ENCODE measurements at regions not wholly inside any gene's neighbourhood (a gene's known extent, or its start where the extent isn't known, plus 50 kb on each side); places are given as distances from the start of the nearest gene placed in this dataset.

DNA sequence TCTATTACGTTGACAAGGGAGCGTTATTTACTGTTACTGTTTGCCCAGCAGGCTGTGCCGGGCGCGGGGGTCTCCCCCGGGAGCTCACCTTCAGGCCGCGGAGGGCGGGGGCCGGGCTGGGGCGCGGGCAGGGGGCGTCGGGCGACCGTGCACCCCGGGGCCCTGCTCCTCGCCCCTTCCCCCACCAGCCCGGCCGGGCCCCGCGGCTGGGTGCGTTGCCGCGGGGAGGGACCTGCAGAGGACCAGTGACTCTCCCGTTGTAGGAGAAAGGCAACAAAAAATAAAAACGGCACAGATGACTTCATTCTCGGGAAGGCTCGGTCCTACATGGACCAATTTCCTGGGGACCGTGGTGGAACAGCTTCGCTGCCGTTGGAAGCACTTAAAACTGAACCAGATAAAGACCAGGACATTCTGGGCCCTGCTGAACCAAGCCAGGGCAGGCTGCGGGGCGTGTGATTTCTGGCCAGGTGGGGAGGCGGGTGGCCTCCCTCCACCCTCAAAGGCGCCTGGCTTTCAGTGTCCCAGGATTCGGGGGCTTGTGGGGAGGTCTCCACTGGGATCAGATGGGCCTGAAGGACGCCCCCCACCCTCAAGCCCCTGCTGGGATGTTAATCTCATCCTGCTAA, 57.4 kb downstream of the IGLL1 start:
- no peaks in the 10 kb centered on the region for H3K9me3 ChIP-seq (ENCODE audit: low read length)
- H3K4me1 ChIP-seq (ENCODE audit: insufficient read depth, low read length), result peaks cover 21% of the 10 kb centered on the region
- no peaks in the 10 kb centered on the region for H3K27me3 ChIP-seq (ENCODE audit: insufficient read depth, low read length)
- no peak overlapping the region for H3K4me3 ChIP-seq (ENCODE audit: low read length)
- H2AFZ ChIP-seq (ENCODE audit: low read depth, low read length), result peak overlapping the region; percentile 71
- no peaks in the 10 kb centered on the region for H3K36me3 ChIP-seq (ENCODE audit: insufficient read depth, low read length)

- H3K36me3 ChIP-seq (ENCODE audit: insufficient read depth, low read length), result no peaks in the 10 kb centered on the region
- H3K9me3 ChIP-seq (ENCODE audit: low read length), result no peaks in the 10 kb centered on the region
- no peaks in the 10 kb centered on the region for H3K27me3 ChIP-seq (ENCODE audit: insufficient read depth, low read length)
- H3K4me3 ChIP-seq (ENCODE audit: low read length), result peak overlapping the region; percentile 38
- H3K4me1 ChIP-seq (ENCODE audit: insufficient read depth, low read length), result peaks cover 21% of the 10 kb centered on the region
- H2AFZ ChIP-seq (ENCODE audit: low read depth, low read length), result peak overlapping the region; percentile 71
Observed at GRCh38 chr22:23521441-23522113, 58.5 kb downstream of the IGLL1 start.

DNA sequence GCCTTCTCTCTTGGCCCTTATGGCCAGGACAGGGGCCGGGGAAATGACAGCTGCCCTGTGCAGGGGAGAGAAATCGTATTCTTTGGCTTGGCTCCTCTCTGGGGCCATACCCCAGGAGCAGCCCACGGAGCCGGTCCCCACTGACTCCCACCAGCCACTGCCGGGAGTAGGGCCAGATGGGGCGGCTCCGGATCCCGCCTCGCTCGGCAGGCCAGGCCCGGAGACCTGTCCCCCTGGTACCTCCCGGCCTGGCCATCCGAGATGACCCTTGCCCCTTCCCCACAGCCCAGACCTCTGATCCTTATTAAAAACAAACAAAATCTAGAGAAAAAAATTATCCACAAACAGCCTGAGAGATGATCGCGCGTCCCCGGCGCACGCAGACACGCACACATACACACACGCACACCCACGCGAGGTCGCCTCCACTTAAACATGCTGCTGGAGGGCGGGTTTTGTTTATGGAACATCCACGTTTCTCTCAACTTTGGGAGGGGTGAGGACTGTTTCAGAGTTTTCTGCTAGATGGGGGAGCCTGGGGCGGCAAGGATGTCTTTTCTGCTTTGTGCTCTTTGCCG, 59.1 kb downstream of the IGLL1 start:
- peak overlapping the region; percentile 38 for H3K4me3 ChIP-seq (ENCODE audit: low read length)
- H3K36me3 ChIP-seq (ENCODE audit: insufficient read depth, low read length), result no peaks in the 10 kb centered on the region
- peaks cover 21% of the 10 kb centered on the region for H3K4me1 ChIP-seq (ENCODE audit: insufficient read depth, low read length)
- peak overlapping the region; percentile 50 for H2AFZ ChIP-seq (ENCODE audit: low read depth, low read length)
- H3K9me3 ChIP-seq (ENCODE audit: low read length), result no peaks in the 10 kb centered on the region
- H3K27me3 ChIP-seq (ENCODE audit: insufficient read depth, low read length), result no peaks in the 10 kb centered on the region

DNA sequence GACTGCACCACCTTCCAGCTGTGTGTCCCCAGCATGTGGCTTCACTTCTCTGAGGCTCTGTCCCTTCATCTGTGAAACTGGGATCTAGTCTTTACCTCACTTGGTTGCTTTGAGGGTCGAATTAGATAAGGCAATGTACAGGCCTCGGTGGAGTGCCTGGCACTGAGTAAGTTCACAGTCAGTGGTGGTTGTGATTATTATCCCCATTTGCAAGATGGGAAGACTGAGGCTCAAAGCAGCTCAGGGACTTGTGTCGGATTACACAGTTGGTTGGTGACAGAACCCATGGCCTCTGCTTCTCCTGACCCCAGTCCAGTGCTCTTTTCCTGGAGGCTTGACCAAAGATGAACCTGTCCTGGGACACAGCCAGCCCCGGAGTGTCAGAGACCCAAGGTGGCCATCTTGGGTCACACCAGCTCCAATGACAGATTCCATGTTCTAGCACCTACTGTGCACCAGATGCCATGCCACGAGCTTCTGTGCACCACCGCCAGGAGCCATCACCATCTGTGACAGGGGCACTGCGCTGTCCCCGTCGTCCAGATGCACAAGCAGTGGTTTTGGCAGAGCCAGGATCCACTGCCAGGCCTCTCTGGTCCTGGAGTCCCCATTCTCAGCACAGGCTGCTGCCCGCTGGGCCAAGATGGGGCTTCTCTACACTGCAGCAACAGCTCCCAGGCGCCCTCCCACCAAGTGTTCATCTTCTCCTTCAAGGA, 60.5 kb downstream of the IGLL1 start:
- H3K4me1 ChIP-seq (ENCODE audit: insufficient read depth, low read length), result peaks cover 21% of the 10 kb centered on the region
- no peaks in the 10 kb centered on the region for H3K27me3 ChIP-seq (ENCODE audit: insufficient read depth, low read length)
- no peaks in the 10 kb centered on the region for H3K36me3 ChIP-seq (ENCODE audit: insufficient read depth, low read length)
- H3K9me3 ChIP-seq (ENCODE audit: low read length), result no peaks in the 10 kb centered on the region
- no peak overlapping the region for H3K4me3 ChIP-seq (ENCODE audit: low read length)
- no peak overlapping the region for H2AFZ ChIP-seq (ENCODE audit: low read depth, low read length)

GRCh38 chr22:23518376-23519187, 61.5 kb downstream of the IGLL1 start:
- H3K9me3 ChIP-seq (ENCODE audit: low read length), result no peaks in the 10 kb centered on the region
- H2AFZ ChIP-seq (ENCODE audit: low read depth, low read length), result no peak overlapping the region
- peaks cover 21% of the 10 kb centered on the region for H3K4me1 ChIP-seq (ENCODE audit: insufficient read depth, low read length)
- H3K4me3 ChIP-seq (ENCODE audit: low read length), result no peak overlapping the region
- no peaks in the 10 kb centered on the region for H3K36me3 ChIP-seq (ENCODE audit: insufficient read depth, low read length)
- H3K27me3 ChIP-seq (ENCODE audit: insufficient read depth, low read length), result no peaks in the 10 kb centered on the region

DNA sequence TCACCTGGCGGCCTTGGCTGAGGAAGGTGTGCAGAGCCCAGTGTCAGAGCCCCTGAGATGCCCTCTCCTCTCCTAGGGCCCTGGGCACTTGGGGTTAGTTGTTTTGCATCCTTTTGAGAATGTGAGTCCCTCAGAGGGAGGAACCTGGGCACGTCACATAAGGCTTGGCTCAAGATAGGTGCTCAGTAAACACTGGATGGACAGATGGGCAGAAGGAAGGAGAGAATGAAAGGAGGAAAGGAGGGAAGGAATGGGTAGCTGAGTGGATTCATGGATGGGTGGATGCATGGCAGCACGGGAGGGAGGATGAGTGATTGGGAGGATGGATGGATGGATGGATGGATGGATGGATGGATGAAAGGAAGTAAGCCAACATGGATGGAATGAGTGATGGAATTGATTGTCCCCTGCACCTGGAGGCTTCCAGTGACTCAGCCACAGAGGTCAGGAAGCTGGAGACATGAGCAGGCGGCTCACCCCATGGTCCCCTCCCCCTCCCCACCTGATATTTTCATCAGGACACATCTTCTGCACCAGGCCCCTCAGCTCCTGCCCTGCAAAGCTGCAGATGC, 62.2 kb downstream of the IGLL1 start:
- H3K36me3 ChIP-seq (ENCODE audit: insufficient read depth, low read length), result no peaks in the 10 kb centered on the region
- H3K27me3 ChIP-seq (ENCODE audit: insufficient read depth, low read length), result no peaks in the 10 kb centered on the region
- H2AFZ ChIP-seq (ENCODE audit: low read depth, low read length), result no peak overlapping the region
- H3K4me1 ChIP-seq (ENCODE audit: insufficient read depth, low read length), result peaks cover 20% of the 10 kb centered on the region
- H3K4me3 ChIP-seq (ENCODE audit: low read length), result no peak overlapping the region
- no peaks in the 10 kb centered on the region for H3K9me3 ChIP-seq (ENCODE audit: low read length)

- H3K9me3 ChIP-seq (ENCODE audit: low read length), result no peaks in the 10 kb centered on the region
- H3K4me3 ChIP-seq (ENCODE audit: low read length), result no peak overlapping the region
- no peaks in the 10 kb centered on the region for H3K36me3 ChIP-seq (ENCODE audit: insufficient read depth, low read length)
- H3K4me1 ChIP-seq (ENCODE audit: insufficient read depth, low read length), result peaks cover 15% of the 10 kb centered on the region
- H3K27me3 ChIP-seq (ENCODE audit: insufficient read depth, low read length), result no peaks in the 10 kb centered on the region
- H2AFZ ChIP-seq (ENCODE audit: low read depth, low read length), result no peak overlapping the region
Observed at GRCh38 chr22:23516304-23516703, 63.8 kb downstream of the IGLL1 start.

- no peak overlapping the region for H2AFZ ChIP-seq (ENCODE audit: low read depth, low read length)
- H3K4me1 ChIP-seq (ENCODE audit: insufficient read depth, low read length), result peaks cover 4% of the 10 kb centered on the region
- H3K4me3 ChIP-seq (ENCODE audit: low read length), result no peak overlapping the region
- H3K27me3 ChIP-seq (ENCODE audit: insufficient read depth, low read length), result no peaks in the 10 kb centered on the region
- H3K9me3 ChIP-seq (ENCODE audit: low read length), result no peaks in the 10 kb centered on the region
- H3K36me3 ChIP-seq (ENCODE audit: insufficient read depth, low read length), result no peaks in the 10 kb centered on the region
Observed at GRCh38 chr22:23514322-23515038, 65.6 kb downstream of the IGLL1 start.

DNA sequence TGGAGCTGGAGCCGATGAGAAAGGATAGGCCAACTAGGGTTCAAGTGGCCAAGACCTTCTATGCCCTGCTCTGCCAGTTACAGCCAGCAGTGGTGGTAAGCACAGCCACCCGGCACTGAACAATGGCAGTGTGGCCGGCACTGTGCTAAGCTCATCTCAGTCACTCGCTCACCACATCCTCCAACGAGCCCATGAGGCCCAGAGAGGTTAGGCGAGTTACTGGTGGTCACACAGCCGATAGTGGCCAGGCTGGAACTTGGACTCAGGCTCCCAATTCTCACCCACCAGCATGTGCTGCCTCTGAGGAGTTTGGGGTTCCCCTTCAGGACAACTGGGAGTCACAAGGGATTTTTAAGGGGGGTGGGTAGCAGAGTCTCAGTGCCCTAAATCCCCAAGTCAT, 66.4 kb downstream of the IGLL1 start:
- Histone ChIP-seq H3K4me1 (ENCODE audit: insufficient read depth, low read length) (peaks cover 1% of the 10 kb centered on the region), H3K4me3 (ENCODE audit: low read length) (no peak overlapping the region), H3K9me3 (ENCODE audit: low read length) (no peaks in the 10 kb centered on the region), H3K27me3 (ENCODE audit: insufficient read depth, low read length) (no peaks in the 10 kb centered on the region), H2AFZ (ENCODE audit: low read depth, low read length) (no peak overlapping the region), H3K36me3 (ENCODE audit: insufficient read depth, low read length) (no peaks in the 10 kb centered on the region)

DNA sequence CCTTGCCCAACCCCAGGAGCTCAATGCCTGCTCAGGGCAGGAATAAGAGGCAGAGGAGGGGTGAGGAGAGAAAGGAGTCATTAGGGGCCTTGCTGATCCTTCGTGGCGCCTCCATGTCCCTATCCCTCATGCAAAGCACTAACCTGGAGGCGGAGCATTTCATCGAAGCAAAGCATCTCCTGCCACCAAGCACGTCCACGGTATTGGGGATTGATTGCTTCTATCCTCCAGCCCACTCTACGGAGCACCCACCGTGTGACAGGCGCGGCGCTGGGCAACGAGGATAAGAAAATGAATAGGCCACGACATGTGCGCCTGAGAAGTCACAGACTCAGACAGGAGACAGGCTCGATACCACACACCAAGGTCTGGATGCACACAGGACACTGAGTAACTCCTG, 67.0 kb downstream of the IGLL1 start:
- Histone ChIP-seq H3K36me3 (ENCODE audit: insufficient read depth, low read length) (no peaks in the 10 kb centered on the region), H3K27me3 (ENCODE audit: insufficient read depth, low read length) (no peaks in the 10 kb centered on the region), H3K4me3 (ENCODE audit: low read length) (no peak overlapping the region), H3K9me3 (ENCODE audit: low read length) (no peaks in the 10 kb centered on the region), H3K4me1 (ENCODE audit: insufficient read depth, low read length) (no peaks in the 10 kb centered on the region), H2AFZ (ENCODE audit: low read depth, low read length) (no peak overlapping the region)

GRCh38 chr22:23512721-23513120, 67.4 kb downstream of the IGLL1 start:
- Histone ChIP-seq H3K4me3 (ENCODE audit: low read length) (no peak overlapping the region), H3K4me1 (ENCODE audit: insufficient read depth, low read length) (no peaks in the 10 kb centered on the region), H3K9me3 (ENCODE audit: low read length) (no peaks in the 10 kb centered on the region), H3K36me3 (ENCODE audit: insufficient read depth, low read length) (no peaks in the 10 kb centered on the region), H2AFZ (ENCODE audit: low read depth, low read length) (no peak overlapping the region), H3K27me3 (ENCODE audit: insufficient read depth, low read length) (no peaks in the 10 kb centered on the region)

- no peaks in the 10 kb centered on the region for H3K36me3 ChIP-seq (ENCODE audit: insufficient read depth, low read length)
- H3K9me3 ChIP-seq (ENCODE audit: low read length), result no peaks in the 10 kb centered on the region
- no peak overlapping the region for H2AFZ ChIP-seq (ENCODE audit: low read depth, low read length)
- no peaks in the 10 kb centered on the region for H3K27me3 ChIP-seq (ENCODE audit: insufficient read depth, low read length)
- H3K4me1 ChIP-seq (ENCODE audit: insufficient read depth, low read length), result no peaks in the 10 kb centered on the region
- no peak overlapping the region for H3K4me3 ChIP-seq (ENCODE audit: low read length)
Observed at GRCh38 chr22:23512348-23512705, 67.8 kb downstream of the IGLL1 start.

Measured in neuron (in vitro differentiated cells).